ENCODE measurements at regions not wholly inside any gene's neighbourhood (a gene's known extent, or its start where the extent isn't known, plus 50 kb on each side); places are given as distances from the start of the nearest gene placed in this dataset.

GRCh38 chr10:60728056-60728455 is 50.2 kb upstream of the CDK1 start:
- DNase-seq, result no peak

DNA sequence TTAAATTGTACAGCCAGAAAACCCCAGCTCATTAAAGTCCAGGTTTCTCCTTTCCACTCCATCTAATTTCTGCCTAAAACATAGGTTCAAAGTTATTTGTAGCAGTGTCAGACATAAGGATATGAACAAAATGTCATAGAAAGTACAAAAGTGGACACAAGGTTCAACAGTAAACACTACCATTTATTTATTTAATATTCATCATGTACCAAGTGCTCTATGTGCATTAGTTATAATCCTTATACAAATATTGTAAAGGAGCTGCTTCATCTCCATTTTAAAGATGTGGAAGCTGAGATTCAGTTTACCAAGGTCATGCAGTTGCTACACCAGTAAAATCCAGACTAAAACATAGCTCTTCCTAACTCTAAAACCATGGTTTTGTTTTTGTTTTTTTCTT is 52.0 kb upstream of the CDK1 start:
- DNase-seq, result no peak

- DNase-seq, result no peak
These were observed 55.7 kb upstream of the CDK1 start for GRCh38 chr10:60722623-60723022.

DNA sequence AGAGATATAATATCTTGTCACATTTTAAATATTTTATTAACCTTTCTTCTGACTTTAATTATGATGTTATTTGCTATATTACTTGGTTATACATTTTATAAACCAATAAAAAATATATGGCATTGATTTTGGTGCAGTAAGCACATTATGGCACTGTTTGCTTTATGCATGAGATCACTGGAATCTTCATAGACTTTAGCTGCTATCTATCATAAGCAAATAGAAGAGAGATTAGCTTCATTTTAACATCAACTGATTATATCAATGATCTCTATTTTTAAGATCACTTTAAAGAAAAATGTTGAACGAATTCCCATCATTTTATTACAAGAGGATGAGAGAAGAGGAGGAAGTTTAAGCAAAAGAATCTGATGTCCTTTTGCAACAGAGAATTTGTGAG is 58.6 kb upstream of the CDK1 start:
- DNase-seq, result no peak

DNA sequence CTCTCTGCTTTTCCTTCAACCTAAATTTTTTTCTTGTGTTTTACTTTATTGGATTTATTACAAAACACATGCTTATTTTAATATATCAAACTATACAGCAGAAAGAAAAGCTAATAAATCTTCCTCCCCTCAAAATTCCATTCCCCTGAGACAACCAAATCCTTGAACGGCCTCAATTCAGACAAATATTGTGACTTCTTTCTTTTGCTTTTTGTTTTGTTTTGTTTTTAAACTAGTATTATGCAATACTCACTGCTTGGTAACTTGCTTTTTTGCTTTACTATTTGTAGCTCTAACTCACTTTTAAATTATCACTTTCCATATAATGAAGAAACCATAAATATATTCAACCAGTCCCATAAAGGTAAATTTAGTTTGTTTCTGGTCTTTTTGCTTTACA is 59.4 kb upstream of the CDK1 start:
- DNase-seq, result peak; percentile 40

DNA sequence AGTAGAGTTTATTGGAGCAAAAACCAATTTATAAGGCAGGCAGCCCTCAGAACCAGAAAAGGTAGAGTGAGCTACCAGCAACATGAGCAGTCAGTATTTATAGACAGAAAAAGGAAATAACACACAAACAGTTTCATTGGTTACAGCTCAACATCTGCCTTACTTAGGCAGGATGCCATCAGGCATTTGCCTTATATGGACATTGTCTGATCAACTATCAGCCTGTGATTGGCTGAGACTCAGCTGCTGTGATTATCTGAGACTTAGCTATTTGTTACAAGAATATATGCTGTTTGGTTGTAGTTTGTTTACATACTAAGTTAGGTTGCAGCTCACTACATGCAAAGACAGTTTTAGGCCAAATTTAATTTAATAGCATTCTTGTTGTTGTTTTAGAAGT is 60.4 kb upstream of the CDK1 start:
- DNase-seq, result peak; percentile 4

DNA sequence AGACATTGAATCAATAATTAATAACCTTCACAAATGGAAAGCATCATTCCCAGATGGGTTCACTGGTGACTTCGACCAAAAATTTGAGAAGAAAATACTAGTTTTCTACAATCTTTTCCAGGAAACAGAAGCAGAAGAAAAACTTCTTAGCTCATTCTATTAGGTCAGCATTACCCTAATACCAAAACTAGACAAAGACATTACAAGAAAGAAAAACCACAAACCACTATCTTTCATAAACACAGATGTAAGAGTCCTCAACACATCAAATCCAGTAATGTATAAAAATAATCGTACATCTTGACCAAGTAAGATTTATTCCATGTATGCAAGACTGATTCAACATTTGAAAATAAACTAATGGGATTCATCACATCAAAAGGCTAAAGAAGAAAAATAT is 64.0 kb upstream of the CDK1 start:
- DNase-seq, result no peak

- no peak for DNase-seq
These were observed 66.8 kb upstream of the CDK1 start for GRCh38 chr10:60711496-60711895.

- DNase-seq, result no peak
These were observed 68.2 kb upstream of the CDK1 start for GRCh38 chr10:60710041-60710440.

- DNase-seq, result no peak
These were observed 69.6 kb upstream of the CDK1 start for GRCh38 chr10:60708666-60709065.

GRCh38 chr10:60707841-60708240 is 70.4 kb upstream of the CDK1 start:
- DNase-seq, result no peak

GRCh38 chr10:60706146-60706545 is 72.1 kb upstream of the CDK1 start:
- DNase-seq, result no peak

DNA sequence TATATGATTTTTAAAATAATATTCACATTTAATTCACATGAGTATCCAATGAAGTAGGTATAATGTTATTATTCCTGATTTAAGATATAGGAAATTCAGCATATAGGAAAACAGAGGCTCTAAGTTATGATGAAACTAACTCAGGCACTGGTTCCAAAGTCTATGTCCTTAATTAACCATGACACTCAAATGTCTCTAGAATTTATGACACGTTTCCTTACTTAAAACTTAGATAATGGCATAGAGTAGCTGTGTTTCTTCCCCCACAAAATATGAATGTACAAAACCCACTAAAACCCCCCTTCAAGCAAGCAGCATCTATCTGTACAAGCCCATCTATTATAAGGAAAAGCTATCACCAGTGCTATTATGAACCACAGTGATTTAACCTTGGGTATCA is 72.9 kb upstream of the CDK1 start:
- DNase-seq, result no peak

- DNase-seq, result no peak
These were observed 73.8 kb upstream of the CDK1 start for GRCh38 chr10:60704471-60704870.

- no peak for DNase-seq
These were observed 74.8 kb upstream of the CDK1 start for GRCh38 chr10:60703266-60704041.

GRCh38 chr10:60687679-60688078 is 90.6 kb upstream of the CDK1 start:
- DNase-seq, result no peak

GRCh38 chr10:60684091-60684490 is 94.2 kb upstream of the CDK1 start:
- no peak for DNase-seq

- DNase-seq, result no peak
These were observed 97.2 kb upstream of the CDK1 start for GRCh38 chr10:60681103-60681502.

DNA sequence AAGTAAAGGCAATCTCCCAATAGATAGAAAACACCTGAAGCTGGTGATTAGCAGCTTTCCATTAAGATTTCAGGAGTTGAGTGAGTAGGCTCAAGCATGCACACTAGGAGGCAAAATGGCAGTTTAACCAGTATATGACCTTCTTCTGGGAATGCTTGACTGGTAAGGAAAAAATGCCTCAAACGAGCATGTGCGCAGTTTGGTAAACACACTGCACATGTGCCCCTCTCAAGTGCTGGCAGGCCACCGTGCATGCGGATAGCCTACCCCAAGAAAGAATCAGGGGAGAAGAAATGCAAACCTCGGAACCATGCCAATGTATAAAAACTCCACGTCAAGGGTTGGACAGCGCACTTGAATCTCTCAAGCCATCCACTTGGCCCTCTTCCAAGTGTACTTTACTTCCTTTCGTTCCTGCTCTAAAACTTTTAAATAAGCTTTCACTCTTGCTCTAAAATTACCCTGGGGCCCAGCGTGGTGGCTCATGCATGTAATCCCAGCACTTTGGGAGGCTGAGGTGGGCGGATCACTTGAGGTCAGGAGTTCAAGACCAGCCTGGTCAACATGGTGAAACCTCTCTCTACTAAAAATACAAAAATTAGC is 98.8 kb upstream of the CDK1 start:
- DNase-seq, result no peak

- no peak for DNase-seq
These were observed 99.3 kb upstream of the CDK1 start for GRCh38 chr10:60678978-60679377.

DNA sequence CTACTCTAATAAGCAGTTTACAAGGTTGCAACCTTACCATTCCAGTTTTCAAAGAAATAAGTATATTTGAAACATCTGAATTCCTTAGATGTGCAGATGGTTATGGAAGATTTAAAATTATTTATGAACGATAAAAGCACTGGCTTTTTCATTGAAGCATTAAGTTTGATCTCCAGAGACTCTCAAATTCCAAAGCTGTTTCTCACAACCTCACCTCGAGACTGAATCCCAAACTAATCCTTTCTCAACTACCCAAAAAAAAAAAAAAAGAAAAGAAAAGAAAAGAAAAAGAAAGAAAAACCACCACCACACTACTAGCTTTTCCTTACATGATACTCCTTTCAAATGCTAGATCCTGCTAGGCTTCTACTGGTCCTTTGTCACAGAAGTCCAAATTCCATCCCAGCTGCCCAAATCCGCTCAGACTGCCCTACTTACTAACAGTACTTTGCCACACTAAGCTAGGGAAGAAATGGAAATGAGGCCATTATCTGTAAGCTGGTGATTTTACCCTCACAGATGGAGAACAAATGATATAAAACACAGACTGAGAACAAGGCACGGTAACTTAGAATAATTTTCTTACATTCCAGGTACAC is 100.6 kb upstream of the CDK1 start:
- peak; percentile 23 for DNase-seq

DNA sequence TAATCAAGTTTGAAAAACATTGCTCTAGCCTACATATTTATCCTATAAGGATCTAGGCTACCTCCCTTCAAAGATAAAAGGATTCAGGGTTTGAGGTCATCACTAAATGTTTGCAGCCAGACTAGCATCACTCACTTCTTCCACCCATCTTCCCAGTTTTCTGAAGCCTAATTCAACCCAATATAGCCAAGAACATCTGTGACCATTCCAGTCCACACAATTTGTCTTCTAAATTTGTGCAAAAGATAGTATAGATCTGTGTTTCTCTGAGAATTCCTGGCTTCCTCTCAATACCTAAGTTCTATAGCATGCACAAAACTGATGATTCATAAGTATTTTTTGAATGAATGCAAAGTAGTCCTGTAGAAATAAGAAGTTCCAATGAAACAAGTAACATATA is 103.0 kb upstream of the CDK1 start:
- DNase-seq, result no peak

- no peak for DNase-seq
These were observed 108.8 kb upstream of the CDK1 start for GRCh38 chr10:60669501-60669900.

- no peak for DNase-seq
These were observed 112.1 kb upstream of the CDK1 start for GRCh38 chr10:60666221-60666620.
